Heart left ventricle (tissue), 13 donors: ENCODE measurements at regions not wholly inside any gene's neighbourhood (a gene's known extent, or its start where the extent isn't known, plus 50 kb on each side); places are given as distances from the start of the nearest gene placed in this dataset.

ENCODE experiments used
- POLR2A ChIP-seq, 2 donors: fragments of 450-650 bp; IDR thresholded peaks; one replicate each; pipeline ENCODE4 v1.6.1; 2017; ENCODE audit warnings: antibody characterized with exemption in 2 of 2, mild to moderate bottlenecking in 2 of 2, moderate library complexity in 2 of 2
- TF ChIP-seq, protein P1 (sequence below), 12 donors: fragments of 200-600 bp; sonication (generic) in 4 of 12; IDR thresholded peaks; one replicate each; pipeline versions ENCODE4 v1.5.0 to v1.8.0; 2018 to 2022; ENCODE audit warnings: antibody characterized with exemption in 12 of 12, mild to moderate bottlenecking in 5 of 12
- donor health status: ischemic (EF 13 %, LVEDD 7.1; RV severe dilation, severe dysfunction).
- donor health status: DM: no; HTN: yes; CAD: no.
- donor health status: DM: no; HTN: no; CAD: no.
- donor health status: ischemic (EF 25% LVEDD 6.9; RV normal size, moderate dysfunction).
- donor health status: ischemic (EF 25% LVEDD 5.7; RV mildly dilated, moderate dysfunction).
- donor health status: ischemic (EF 35%, LVEDD 5.7; RV mildly dilated, moderate dysfunction).
- donor health status: nonischemic (EF 11% LVEDD 7.7; RV severe dilation, severe dysfunction).
- donor health status: DM: yes; HTN: yes; CAD: no.
- donor health status: PGD.
- donor health status: ischemic (EF 29% LVEDD 5.4; RV normal size, mild dysfunction).
- donor health status: nonischemic (EF 23%, LVEDD 6.1; RV moderate dilation, normal function).

- TF ChIP-seq, protein P1, sequence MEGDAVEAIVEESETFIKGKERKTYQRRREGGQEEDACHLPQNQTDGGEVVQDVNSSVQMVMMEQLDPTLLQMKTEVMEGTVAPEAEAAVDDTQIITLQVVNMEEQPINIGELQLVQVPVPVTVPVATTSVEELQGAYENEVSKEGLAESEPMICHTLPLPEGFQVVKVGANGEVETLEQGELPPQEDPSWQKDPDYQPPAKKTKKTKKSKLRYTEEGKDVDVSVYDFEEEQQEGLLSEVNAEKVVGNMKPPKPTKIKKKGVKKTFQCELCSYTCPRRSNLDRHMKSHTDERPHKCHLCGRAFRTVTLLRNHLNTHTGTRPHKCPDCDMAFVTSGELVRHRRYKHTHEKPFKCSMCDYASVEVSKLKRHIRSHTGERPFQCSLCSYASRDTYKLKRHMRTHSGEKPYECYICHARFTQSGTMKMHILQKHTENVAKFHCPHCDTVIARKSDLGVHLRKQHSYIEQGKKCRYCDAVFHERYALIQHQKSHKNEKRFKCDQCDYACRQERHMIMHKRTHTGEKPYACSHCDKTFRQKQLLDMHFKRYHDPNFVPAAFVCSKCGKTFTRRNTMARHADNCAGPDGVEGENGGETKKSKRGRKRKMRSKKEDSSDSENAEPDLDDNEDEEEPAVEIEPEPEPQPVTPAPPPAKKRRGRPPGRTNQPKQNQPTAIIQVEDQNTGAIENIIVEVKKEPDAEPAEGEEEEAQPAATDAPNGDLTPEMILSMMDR (IDR thresholded peaks at IDR 0.05) = no peak
- TF ChIP-seq POLR2A (IDR thresholded peaks at IDR 0.05) = no peak
These were observed 80.5 kb upstream of the FAM47C start for GRCh38 chrX:36927712-36928111.
